ENCODE measurements at regions not wholly inside any gene's neighbourhood (a gene's known extent, or its start where the extent isn't known, plus 50 kb on each side); places are given as distances from the start of the nearest gene placed in this dataset.
A peak's percentile ranks its signal among the peaks of the same experiment; 100 is the strongest.
"Not testable (repeated sequence)": the region's sequence is repeated elsewhere in the genome, so short reads cannot be mapped to it uniquely, and the experiment has no call there.

DNA sequence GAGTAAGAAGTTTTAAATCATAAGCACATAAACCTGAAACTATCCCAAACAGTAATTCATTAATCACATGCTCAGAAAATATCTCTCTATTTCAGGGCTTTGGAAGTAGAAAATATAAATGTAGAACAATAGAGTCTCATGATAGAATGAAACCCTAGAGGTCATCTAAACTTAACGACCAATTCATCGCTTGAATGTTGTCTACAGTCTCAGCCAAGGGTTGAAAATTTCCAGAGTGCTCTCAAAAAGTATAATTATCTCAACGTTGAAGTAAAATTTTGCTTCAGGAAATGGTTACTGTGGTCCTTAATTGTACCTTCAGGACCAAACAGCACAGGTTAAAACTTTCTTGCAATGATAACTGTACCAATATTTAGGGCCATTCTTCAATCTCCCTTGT is 1053.6 kb upstream of the SEL1L start:
- no peak for DNase-seq (ENCODE audit: low spot score)

DNA sequence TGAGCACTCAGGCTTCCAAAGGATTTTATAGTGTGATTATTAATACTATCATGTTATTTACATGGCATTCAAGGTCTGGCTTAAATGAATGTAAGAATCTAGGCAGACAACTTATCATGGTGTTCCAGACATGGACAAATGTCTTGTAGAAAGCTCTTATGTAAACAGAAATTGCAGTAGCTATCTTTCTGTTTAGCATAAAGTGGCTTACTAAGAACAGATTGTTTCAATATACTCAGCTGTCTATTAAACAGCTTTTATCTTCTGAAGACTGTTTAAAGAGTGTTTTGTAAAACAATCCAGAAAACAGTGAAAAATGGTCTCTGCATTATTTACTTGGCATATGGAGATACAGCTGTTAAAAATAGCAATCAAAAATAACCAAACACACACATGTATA is 1061.8 kb upstream of the SEL1L start:
- no peak for DNase-seq (ENCODE audit: low spot score)

- no peak for DNase-seq (ENCODE audit: low spot score)
These were observed 1069.1 kb upstream of the SEL1L start for GRCh38 chr14:82602794-82603193.

- DNase-seq (ENCODE audit: low spot score), result no peak
These were observed 1071.2 kb upstream of the SEL1L start for GRCh38 chr14:82604819-82605218.

DNA sequence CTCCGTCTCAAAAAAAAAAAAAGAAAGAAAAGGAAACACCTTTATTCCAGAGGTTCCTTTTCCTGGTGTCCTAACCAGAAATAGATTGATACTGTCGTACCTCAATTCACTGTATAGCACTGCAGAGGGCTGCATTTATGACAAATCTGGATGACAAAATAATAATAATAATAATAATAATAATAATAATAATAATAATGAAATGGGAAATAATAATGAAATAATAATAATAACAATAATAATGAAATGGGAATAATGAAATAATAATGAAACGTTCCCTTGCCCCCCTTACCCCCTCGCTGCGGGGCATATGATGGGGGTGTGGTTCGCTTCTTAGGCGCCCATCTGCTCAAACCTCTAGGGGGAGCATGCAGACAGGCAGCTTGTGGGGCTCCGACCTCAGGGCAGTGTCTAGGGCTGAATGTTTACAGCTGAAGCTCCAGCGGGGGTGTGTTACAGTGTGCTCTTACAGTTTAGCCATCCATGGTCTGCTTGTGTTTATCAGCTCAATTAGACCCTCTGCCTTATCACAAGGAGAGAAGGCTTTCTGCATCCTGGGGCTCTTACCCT is 1088.3 kb upstream of the SEL1L start:
- DNase-seq (ENCODE audit: low spot score), result no peak

- DNase-seq (ENCODE audit: low spot score), result no peak
These were observed 1092.8 kb upstream of the SEL1L start for GRCh38 chr14:82626156-82627066.

DNA sequence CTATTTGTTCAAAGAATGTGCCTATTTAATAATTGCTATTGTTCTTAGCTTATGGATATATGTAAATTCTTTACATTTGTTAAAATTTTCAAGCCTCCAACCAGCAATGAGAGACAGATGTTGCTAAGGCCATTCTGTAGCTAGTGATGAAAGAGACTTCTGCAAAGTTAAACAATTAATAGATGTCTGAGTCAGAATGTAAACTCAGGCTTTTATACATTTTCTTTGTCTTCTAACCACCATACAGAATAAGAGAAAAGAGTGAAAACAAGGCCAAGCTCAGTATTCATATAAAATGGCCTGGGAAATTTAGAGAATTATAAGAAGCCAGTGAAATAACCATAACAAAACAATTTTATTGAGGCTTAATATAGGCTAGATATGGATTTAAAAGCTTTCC is 1102.3 kb upstream of the SEL1L start:
- no peak for DNase-seq (ENCODE audit: low spot score)

- DNase-seq (ENCODE audit: low spot score), result no peak
These were observed 1102.8 kb upstream of the SEL1L start for GRCh38 chr14:82636426-82636825.

DNA sequence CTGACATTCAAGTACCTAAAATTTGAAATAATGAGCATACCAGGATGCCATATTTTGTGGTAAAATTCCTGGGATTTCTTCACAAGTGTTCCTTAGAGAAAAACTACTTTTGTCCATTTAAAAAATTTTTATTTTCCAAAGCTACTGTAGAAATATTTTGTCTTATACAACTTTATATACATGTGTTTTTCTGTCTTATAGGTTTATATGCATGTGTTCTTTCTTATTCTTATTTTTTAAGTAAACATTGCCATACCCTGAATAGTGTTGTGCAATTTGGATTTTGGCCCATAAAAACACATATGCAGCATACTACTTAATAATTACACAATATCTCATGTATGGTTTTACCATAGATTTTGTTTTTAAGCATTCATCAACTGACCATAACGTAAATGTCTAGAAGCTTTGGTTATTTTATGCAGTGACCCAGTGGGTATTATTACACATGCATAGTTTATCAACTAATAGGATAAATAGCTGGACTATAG is 1107.4 kb upstream of the SEL1L start:
- DNase-seq (ENCODE audit: low spot score), result no peak

- peak; percentile 83 for DNase-seq (ENCODE audit: low spot score)
These were observed 1108.8 kb upstream of the SEL1L start for GRCh38 chr14:82642425-82642824.

GRCh38 chr14:82647088-82647810 is 1113.6 kb upstream of the SEL1L start:
- no peak for DNase-seq (ENCODE audit: low spot score)

- no peak for DNase-seq (ENCODE audit: low spot score)
These were observed 1122.1 kb upstream of the SEL1L start for GRCh38 chr14:82655770-82656169.

DNA sequence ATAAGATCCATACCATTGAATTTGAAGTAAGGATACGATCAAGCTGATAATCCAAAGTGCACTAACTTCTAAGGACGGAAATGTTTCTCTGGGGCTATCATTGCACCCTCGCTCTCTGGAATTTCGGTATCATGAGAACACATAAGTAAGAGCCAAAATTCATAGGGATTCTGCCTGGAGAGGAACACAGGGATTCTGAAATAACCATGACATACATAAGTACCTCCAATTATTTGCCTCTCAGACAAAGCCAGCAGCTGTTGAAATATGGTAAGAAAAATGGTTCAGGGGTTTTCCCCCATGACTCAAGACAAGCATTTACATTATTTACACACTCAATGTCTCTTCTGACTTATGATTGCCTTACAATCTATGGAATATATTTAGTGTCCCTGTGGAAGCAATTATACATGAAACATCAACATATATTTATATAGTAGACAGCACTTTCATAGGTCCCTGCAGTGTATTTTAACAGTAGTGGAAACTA is 1123.6 kb upstream of the SEL1L start:
- DNase-seq (ENCODE audit: low spot score), result no peak

GRCh38 chr14:82661258-82661657 is 1127.6 kb upstream of the SEL1L start:
- no peak for DNase-seq (ENCODE audit: low spot score)

- DNase-seq (ENCODE audit: low spot score), result no peak
These were observed 1133.4 kb upstream of the SEL1L start for GRCh38 chr14:82667006-82667405.

DNA sequence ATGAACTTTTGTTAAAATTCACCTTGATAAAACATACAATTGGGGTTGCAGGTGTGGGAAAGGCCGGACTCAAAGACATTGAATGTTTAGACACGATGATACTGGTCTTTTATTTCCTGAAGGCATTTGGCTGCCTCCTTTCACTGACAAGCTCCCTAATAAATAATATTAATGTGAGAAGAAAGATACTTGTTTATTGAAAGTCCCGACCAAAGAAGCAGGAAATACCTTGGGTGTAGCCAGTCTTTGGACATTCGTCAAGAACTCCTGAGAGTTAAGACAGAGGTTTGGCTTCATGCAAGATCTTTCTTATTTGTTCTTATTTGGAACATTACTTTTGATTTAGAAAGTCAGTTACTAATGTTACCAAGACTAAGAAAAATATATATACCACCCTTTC is 1133.8 kb upstream of the SEL1L start:
- no peak for DNase-seq (ENCODE audit: low spot score)

GRCh38 chr14:82676403-82676802 is 1142.8 kb upstream of the SEL1L start:
- no peak for DNase-seq (ENCODE audit: low spot score)

DNA sequence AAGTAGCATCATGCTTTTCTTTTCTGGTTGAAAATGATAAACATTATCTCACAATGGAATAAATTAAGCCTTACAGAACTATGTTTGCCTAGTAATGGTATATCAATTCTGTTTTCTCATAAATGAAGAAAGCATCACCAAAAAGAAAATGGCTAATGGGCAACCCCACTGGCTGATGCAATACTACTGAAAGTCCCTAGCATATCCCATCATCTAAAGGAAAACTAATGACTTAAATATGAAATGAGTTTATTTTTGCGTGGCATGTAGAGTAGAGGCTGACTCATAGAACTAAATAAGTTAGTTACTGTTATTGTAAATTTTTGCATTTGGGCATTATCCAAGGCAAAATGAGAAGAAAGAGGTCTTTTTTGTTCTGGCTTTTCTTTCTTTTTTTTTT is 1156.3 kb upstream of the SEL1L start:
- DNase-seq (ENCODE audit: low spot score), result no peak

DNA sequence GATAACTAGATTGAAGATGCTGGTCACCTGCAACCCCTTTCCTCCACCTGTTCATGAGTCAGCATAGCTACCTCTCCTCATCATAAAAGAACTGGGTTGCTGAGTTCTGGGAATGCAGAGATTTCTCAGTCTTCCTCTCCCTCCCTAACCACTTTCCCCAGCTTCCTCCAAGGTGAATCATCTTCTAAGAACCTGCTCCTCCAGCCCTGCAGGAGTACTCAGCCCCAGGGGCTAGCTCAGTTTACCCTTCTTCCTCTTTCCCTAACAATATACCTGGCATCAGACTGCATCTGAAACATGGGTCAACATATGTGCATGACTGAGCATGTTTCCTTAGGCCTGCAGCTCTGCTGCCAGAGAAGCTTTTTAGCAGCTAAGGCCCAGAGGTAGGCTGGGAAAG is 1157.5 kb upstream of the SEL1L start:
- DNase-seq (ENCODE audit: low spot score), result not testable (repeated sequence)

DNA sequence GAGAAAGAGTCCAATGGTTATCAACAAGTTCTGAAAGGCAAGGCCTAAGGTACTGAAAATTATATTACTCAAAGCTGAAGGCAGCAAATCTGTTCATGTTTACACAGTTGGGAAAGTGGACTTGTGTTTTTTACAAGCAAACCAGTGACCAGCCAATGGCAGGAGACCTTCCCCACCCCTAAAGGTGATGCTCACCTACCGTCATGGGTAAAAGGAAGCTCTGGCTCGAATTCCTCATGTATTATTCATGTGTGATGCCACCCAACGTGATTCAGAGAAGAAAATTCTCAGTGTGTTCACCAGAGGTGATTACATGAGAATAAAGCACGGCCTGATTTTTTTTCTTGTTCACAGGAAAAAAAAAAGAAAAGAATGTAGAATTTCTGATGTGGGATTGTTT is 1161.2 kb upstream of the SEL1L start:
- DNase-seq (ENCODE audit: low spot score), result no peak

DNA sequence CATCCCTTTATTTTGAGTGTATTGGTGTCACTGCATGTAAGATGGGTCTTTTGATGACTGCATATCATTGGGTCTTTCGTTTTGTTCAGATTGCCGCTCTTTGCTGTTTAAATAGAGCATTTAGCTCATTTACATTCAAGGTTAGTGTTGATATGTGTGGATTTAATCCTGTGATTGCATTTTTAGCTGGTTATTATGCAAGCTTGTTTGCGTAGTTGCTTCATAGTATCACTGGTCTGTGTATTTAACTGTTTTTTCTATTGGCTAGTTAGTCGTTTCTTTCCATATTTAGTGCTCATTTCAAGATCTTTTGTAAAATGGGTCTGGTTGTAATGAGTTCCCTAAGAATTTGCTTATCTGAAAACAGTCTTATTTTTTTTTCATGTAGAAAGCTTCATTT is 1170.6 kb upstream of the SEL1L start:
- DNase-seq (ENCODE audit: low spot score), result no peak

DNA sequence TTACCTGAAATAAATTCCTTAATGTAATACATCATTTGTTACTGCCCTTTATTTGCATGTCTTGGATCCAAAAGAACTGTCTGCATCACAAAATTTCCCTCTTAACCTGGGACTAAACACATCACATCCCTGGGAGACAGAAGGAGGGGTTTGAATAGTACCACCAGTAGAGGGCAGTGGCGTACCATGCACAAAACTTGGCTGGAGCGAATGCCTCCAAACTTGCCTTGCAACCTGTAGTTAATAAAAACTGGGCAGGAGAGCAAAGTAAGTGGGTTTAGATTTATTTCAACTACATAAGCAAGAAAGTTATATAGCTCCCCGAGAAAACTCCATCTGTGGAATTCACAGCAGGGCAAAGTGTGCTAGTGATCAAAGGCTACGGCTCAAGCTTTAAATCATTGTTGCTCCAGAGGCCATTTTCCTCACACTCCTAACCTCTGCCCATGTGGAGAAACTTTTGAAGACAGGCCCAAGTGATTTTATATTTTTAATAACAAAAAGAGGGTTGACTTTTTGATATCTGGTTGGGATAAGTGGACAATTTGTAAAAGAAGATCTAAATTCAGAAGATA is 1176.7 kb upstream of the SEL1L start:
- peak; percentile 79 for DNase-seq (ENCODE audit: low spot score)
